ENCODE measurements at regions not wholly inside any gene's neighbourhood (a gene's known extent, or its start where the extent isn't known, plus 50 kb on each side); places are given as distances from the start of the nearest gene placed in this dataset.
"Not testable (repeated sequence)": the region's sequence is repeated elsewhere in the genome, so short reads cannot be mapped to it uniquely, and the experiment has no call there.

GRCh38 chr4:112085156-112086035 lies 59.9 kb upstream of the FAM241A start:
- POLR2A ChIA-PET, result no interaction called here
- no peak for DNase-seq (ENCODE audit: extremely low spot score)
- CTCF ChIA-PET, result interaction anchor here (0.9 to 1.6 kb wide), 5 partner anchors 8 to 439 kb away, joined by 3 to 5 read pairs (median 3); no protein-coding TSS in a partner anchor
- TF ChIP-seq CTCF (IDR thresholded peaks at IDR 0.05; ENCODE audit: control extremely low read depth, extremely low read depth, low read depth, missing control alignments), result no peak

- CTCF ChIA-PET, result interaction anchor here (1.2 kb wide), 1 partner anchor 438 kb away, joined by 3 read pairs; no protein-coding TSS in a partner anchor
These were observed 59.2 kb upstream of the FAM241A start for GRCh38 chr4:112086036-112086434.

GRCh38 chr4:112086661-112087060 lies 58.6 kb upstream of the FAM241A start:
- DNase-seq (ENCODE audit: extremely low spot score); CTCF ChIA-PET; POLR2A ChIA-PET: not testable (repeated sequence)

More at GRCh38 chr4:112086036-112086434, 59.2 kb upstream of the FAM241A start:
- no peak for DNase-seq (ENCODE audit: extremely low spot score)
- POLR2A ChIA-PET, result no interaction called here
- no peak for TF ChIP-seq CTCF (IDR thresholded peaks at IDR 0.05; ENCODE audit: control extremely low read depth, extremely low read depth, low read depth, missing control alignments)

- POLR2A ChIA-PET; DNase-seq (ENCODE audit: extremely low spot score): not testable (repeated sequence)
- CTCF ChIA-PET, result interaction anchor here (1.5 to 2.9 kb wide), 3 partner anchors 16 to 431 kb away, joined by 4 to 11 read pairs (median 4); no protein-coding TSS in a partner anchor
These were observed 52.9 kb upstream of the FAM241A start for GRCh38 chr4:112092330-112092729.

- TF ChIP-seq CTCF (IDR thresholded peaks at IDR 0.05; ENCODE audit: control extremely low read depth, extremely low read depth, low read depth, missing control alignments), result no peak
- ChIA-PET CTCF (interaction anchor here (1.6 to 2.9 kb wide), 3 partner anchors 18 to 430 kb away, joined by 4 to 11 read pairs (median 5); no protein-coding TSS in a partner anchor), POLR2A (no interaction called here)
- DNase-seq (ENCODE audit: extremely low spot score), result no peak
These were observed 51.5 kb upstream of the FAM241A start for GRCh38 chr4:112093636-112094202.

GRCh38 chr4:112094330-112094729 lies 50.9 kb upstream of the FAM241A start:
- POLR2A ChIA-PET, result no interaction called here

More at GRCh38 chr4:112094330-112094729, 50.9 kb upstream of the FAM241A start:
- CTCF ChIA-PET, result interaction anchor here (0.8 to 2.9 kb wide), 4 partner anchors 138 to 429 kb away, joined by 3 to 11 read pairs (median 6); no protein-coding TSS in a partner anchor
- no peak for DNase-seq (ENCODE audit: extremely low spot score)
- no peak for TF ChIP-seq CTCF (IDR thresholded peaks at IDR 0.05; ENCODE audit: control extremely low read depth, extremely low read depth, low read depth, missing control alignments)
